WTC11 (cell line): ENCODE measurements at regions not wholly inside any gene's neighbourhood (a gene's known extent, or its start where the extent isn't known, plus 50 kb on each side); places are given as distances from the start of the nearest gene placed in this dataset.

Source experiments
- ATAC-seq: fragments of 200-7000 bp; cut with Tn5 transposase; 2 replicates; pipeline ENCODE4 v1.10.0; 2021; ENCODE audit warnings: mild to moderate bottlenecking, moderate library complexity
- CTCF ChIA-PET: fragments of 300-600 bp; sonication (Branson Sonifier 250); formaldehyde crosslinking; loops from one replicate; lab custom pipeline; 2021; ENCODE audit warnings: antibody characterized with exemption; lab: Charles Lee
- POLR2A ChIA-PET: fragments of 350-600 bp; sonication (Branson Sonifier 250); formaldehyde crosslinking; loops from one replicate; lab custom pipeline; 2021; ENCODE audit warnings: antibody characterized with exemption; lab: Charles Lee
- DNase-seq: peaks from one replicate; pipeline ENCODE4 v3.0.0; 2021; ENCODE audit warnings: low spot score
- H3K27ac Mint-ChIP-seq: 2 replicates; pipeline ENCODE4 v1.8.0; 2021; ENCODE audit warnings: mixed read lengths
- H3K27me3 Mint-ChIP-seq: 2 replicates; pipeline ENCODE4 v1.8.0; 2021; ENCODE audit warnings: low read depth, mild to moderate bottlenecking, moderate library complexity, mixed read lengths
- H3K36me3 Mint-ChIP-seq: 2 replicates; pipeline ENCODE4 v1.8.0; 2021; ENCODE audit warnings: mixed read lengths
- H3K4me1 Mint-ChIP-seq: 2 replicates; pipeline ENCODE4 v1.8.0; 2022; ENCODE audit warnings: mixed read lengths
- H3K4me3 Mint-ChIP-seq: 2 replicates; pipeline ENCODE4 v1.8.0; 2021; ENCODE audit warnings: mild to moderate bottlenecking, moderate library complexity, mixed read lengths
- H3K9me3 Mint-ChIP-seq: 2 replicates; pipeline ENCODE4 v1.8.0; 2021; ENCODE audit warnings: mixed read lengths
- ATF3 ChIP-seq: sonication (generic); formaldehyde crosslinking; conservative IDR thresholded peaks from 2 replicates; pipeline ENCODE4 v1.8.1; 2022; ENCODE audit warnings: mild to moderate bottlenecking, missing genetic modification reagents
- CREB1 ChIP-seq: sonication (generic); formaldehyde crosslinking; IDR thresholded peaks from 2 replicates; pipeline ENCODE4 v1.8.0; 2023; ENCODE audit warnings: mild to moderate bottlenecking, missing genetic modification reagents
- FOXJ3 ChIP-seq: sonication (generic); formaldehyde crosslinking; IDR thresholded peaks from 2 replicates; pipeline ENCODE4 v1.9.0; 2021; ENCODE audit warnings: missing genetic modification reagents, mild to moderate bottlenecking, borderline replicate concordance
- GABPB1 ChIP-seq: sonication (generic); formaldehyde crosslinking; IDR thresholded peaks from 2 replicates; pipeline ENCODE4 v1.8.1; 2023; ENCODE audit warnings: mild to moderate bottlenecking, missing genetic modification reagents
- JAZF1 ChIP-seq: fragments of 250-450 bp; sonication (Bioruptor Pico); IDR thresholded peaks from 2 replicates; pipeline ENCODE4 v1.9.0; 2021; ENCODE audit warnings: moderate library complexity, mild to moderate bottlenecking, inconsistent platforms
- JUN ChIP-seq: sonication (generic); formaldehyde crosslinking; IDR thresholded peaks from 2 replicates; pipeline ENCODE4 v1.8.0; 2023; ENCODE audit warnings: mild to moderate bottlenecking, missing genetic modification reagents
- KAT7 ChIP-seq: sonication (generic); formaldehyde crosslinking; IDR thresholded peaks from 2 replicates; pipeline ENCODE4 v1.8.1; 2023; ENCODE audit warnings: missing genetic modification reagents, mild to moderate bottlenecking, borderline replicate concordance
- OVOL2 ChIP-seq: fragments of 250-450 bp; sonication (Bioruptor Pico); IDR thresholded peaks from 2 replicates; pipeline ENCODE4 v1.9.0; 2021; ENCODE audit warnings: mild to moderate bottlenecking, borderline replicate concordance
- PRDM15 ChIP-seq: sonication (generic); formaldehyde crosslinking; IDR thresholded peaks from 2 replicates; pipeline ENCODE4 v1.8.0; 2022; ENCODE audit warnings: missing genetic modification reagents
- PRRX2 ChIP-seq: fragments of 250-450 bp; sonication (Bioruptor Pico); IDR thresholded peaks from 2 replicates; pipeline ENCODE4 v1.8.0; 2021; ENCODE audit warnings: mild to moderate bottlenecking
- RELA ChIP-seq: sonication (generic); formaldehyde crosslinking; IDR thresholded peaks from 2 replicates; pipeline ENCODE4 v1.8.1; 2022; ENCODE audit warnings: missing genetic modification reagents, mild to moderate bottlenecking, borderline replicate concordance
- RORB ChIP-seq: fragments of 250-450 bp; sonication (Bioruptor Pico); IDR thresholded peaks from 2 replicates; pipeline ENCODE4 v1.9.0; 2021; ENCODE audit warnings: mild to moderate bottlenecking
- SP1 ChIP-seq: sonication (generic); formaldehyde crosslinking; conservative IDR thresholded peaks from 2 replicates; pipeline ENCODE4 v1.8.1; 2022; ENCODE audit warnings: missing genetic modification reagents
- TEAD1 ChIP-seq: sonication (generic); formaldehyde crosslinking; IDR thresholded peaks from 2 replicates; pipeline ENCODE4 v1.8.0; 2022; ENCODE audit warnings: mild to moderate bottlenecking, missing genetic modification reagents
- ZBTB21 ChIP-seq: sonication (generic); formaldehyde crosslinking; IDR thresholded peaks from 2 replicates; pipeline ENCODE4 v1.8.1; 2023; ENCODE audit warnings: mild to moderate bottlenecking, missing genetic modification reagents, borderline replicate concordance
- ZMAT4 ChIP-seq: fragments of 250-450 bp; sonication (Bioruptor Pico); IDR thresholded peaks from 2 replicates; pipeline ENCODE4 v1.9.0; 2021; ENCODE audit warnings: mild to moderate bottlenecking
- ZNF138 ChIP-seq: sonication (generic); formaldehyde crosslinking; conservative IDR thresholded peaks from 2 replicates; pipeline ENCODE4 v1.8.1; 2022; ENCODE audit warnings: mild to moderate bottlenecking, moderate library complexity, missing genetic modification reagents
- ZNF281 ChIP-seq: sonication (generic); formaldehyde crosslinking; IDR thresholded peaks from 2 replicates; pipeline ENCODE4 v1.8.0; 2023; ENCODE audit warnings: mild to moderate bottlenecking, missing genetic modification reagents
- ZNF396 ChIP-seq: fragments of 250-450 bp; sonication (Bioruptor Pico); IDR thresholded peaks from 2 replicates; pipeline ENCODE4 v1.8.0; 2021; ENCODE audit warnings: mild to moderate bottlenecking, moderate library complexity, borderline replicate concordance
- ZNF416 ChIP-seq: fragments of 250-450 bp; sonication (Bioruptor Pico); IDR thresholded peaks from 2 replicates; pipeline ENCODE4 v1.9.0; 2021; ENCODE audit warnings: mild to moderate bottlenecking, inconsistent platforms
- TF ChIP-seq, protein P1 (sequence below): sonication (generic); formaldehyde crosslinking; IDR thresholded peaks from 2 replicates; pipeline ENCODE4 v1.8.1; 2022; ENCODE audit warnings: mild to moderate bottlenecking, moderate library complexity, missing genetic modification reagents
- TF ChIP-seq, protein P2 (sequence below): fragments of 250-450 bp; sonication (Bioruptor Pico); IDR thresholded peaks from 2 replicates; pipeline ENCODE4 v1.8.0; 2021; ENCODE audit warnings: mild to moderate bottlenecking

DNA sequence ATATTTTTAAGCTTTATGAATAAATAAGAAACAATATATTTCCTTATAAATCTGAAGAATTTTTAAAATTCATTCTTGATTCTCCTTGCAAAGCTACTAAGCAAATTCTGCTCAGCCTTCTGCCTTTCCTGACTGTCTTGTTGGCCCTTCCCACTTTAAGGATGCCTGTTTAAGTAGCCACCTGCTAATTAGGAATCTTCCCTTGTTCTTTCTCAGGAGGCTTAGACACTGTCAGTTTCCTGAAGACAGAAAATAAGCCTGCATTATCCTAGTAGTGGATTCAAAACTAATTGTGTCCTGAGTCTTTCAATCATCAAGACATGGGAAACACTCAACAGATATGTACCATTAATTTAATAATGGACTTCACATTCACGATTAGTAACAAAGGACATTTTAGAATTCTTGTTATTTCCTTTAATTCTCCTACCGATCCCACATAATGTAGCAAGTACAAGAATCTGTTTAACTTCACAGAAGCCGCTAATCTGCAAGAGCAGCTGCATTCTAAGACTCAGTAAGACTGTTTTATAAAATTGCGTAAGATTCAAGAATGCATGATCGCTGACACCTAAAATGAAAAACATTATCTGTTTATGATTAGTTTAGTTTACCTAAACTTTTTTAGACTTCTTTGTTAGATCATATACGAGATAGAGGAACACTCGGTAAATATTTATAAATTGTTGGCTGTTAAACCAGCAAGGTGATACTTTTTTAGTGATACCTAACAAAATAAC, 445.4 kb upstream of the DSEL start:
- no peak for DNase-seq
- ChIA-PET POLR2A (no interaction called here), CTCF (no interaction called here)
- H3K4me3 Mint-ChIP-seq: no peak overlapping the region
- no peak for ATAC-seq
- H3K27me3 Mint-ChIP-seq: peaks cover 3% of the 10 kb centered on the region; the same call in 1 of the 2 replicates
- TF ChIP-seq SP1 (CRISPR knock-in tag) (no peak), ZBTB21 (CRISPR knock-in tag) (no peak), ZNF396 (CRISPR knock-in tag) (no peak), KAT7 (CRISPR knock-in tag) (no peak), PRDM15 (no peak), ZNF281 (CRISPR knock-in tag) (no peak), OVOL2 (CRISPR knock-in tag) (no peak), ATF3 (CRISPR knock-in tag) (no peak), ZNF138 (CRISPR knock-in tag) (no peak), CREB1 (CRISPR knock-in tag) (no peak), FOXJ3 (CRISPR knock-in tag) (no peak), RELA (no peak), TEAD1 (CRISPR knock-in tag) (no peak), RORB (CRISPR knock-in tag) (no peak)
- TF ChIP-seq, protein P1, sequence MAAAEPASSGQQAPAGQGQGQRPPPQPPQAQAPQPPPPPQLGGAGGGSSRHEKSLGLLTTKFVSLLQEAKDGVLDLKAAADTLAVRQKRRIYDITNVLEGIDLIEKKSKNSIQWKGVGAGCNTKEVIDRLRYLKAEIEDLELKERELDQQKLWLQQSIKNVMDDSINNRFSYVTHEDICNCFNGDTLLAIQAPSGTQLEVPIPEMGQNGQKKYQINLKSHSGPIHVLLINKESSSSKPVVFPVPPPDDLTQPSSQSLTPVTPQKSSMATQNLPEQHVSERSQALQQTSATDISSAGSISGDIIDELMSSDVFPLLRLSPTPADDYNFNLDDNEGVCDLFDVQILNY (CRISPR knock-in tag): no peak
- TF ChIP-seq, protein P2, sequence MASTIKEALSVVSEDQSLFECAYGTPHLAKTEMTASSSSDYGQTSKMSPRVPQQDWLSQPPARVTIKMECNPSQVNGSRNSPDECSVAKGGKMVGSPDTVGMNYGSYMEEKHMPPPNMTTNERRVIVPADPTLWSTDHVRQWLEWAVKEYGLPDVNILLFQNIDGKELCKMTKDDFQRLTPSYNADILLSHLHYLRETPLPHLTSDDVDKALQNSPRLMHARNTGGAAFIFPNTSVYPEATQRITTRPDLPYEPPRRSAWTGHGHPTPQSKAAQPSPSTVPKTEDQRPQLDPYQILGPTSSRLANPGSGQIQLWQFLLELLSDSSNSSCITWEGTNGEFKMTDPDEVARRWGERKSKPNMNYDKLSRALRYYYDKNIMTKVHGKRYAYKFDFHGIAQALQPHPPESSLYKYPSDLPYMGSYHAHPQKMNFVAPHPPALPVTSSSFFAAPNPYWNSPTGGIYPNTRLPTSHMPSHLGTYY: no peak
- no peaks in the 10 kb centered on the region for H3K9me3 Mint-ChIP-seq
- no peaks in the 10 kb centered on the region for H3K36me3 Mint-ChIP-seq
- H3K4me1 Mint-ChIP-seq: peaks cover 11% of the 10 kb centered on the region
- H3K27ac Mint-ChIP-seq: no peak overlapping the region

GRCh38 chr18:67957684-67958083, 441.2 kb upstream of the DSEL start:
- Mint-ChIP-seq H3K27me3 (peaks cover 11% of the 10 kb centered on the region), H3K27ac (no peak overlapping the region), H3K4me3 (peak overlapping the region; percentile 29; the same call in 1 of the 2 replicates), H3K4me1 (peaks cover 40% of the 10 kb centered on the region), H3K36me3 (no peaks in the 10 kb centered on the region), H3K9me3 (no peaks in the 10 kb centered on the region)
- DNase-seq: no peak
- ChIA-PET CTCF (interaction anchor here (0.6 kb wide), 1 partner anchor 442 kb away, joined by 3 read pairs; no protein-coding TSS in a partner anchor), POLR2A (interaction anchor here (0.5 to 0.9 kb wide), 2 partner anchors 16 to 20 kb away, joined by 3 read pairs; no protein-coding TSS in a partner anchor)
- ATAC-seq: no peak
- no peak for TF ChIP-seq PRDM15
- no peak for TF ChIP-seq ZMAT4 (CRISPR knock-in tag)
- TF ChIP-seq OVOL2 (CRISPR knock-in tag): no peak
- TF ChIP-seq JUN: no peak
- TF ChIP-seq GABPB1 (CRISPR knock-in tag): no peak
- no peak for TF ChIP-seq JAZF1
- TF ChIP-seq ZNF416: no peak
- no peak for TF ChIP-seq RORB (CRISPR knock-in tag)
- TF ChIP-seq PRRX2 (CRISPR knock-in tag): no peak
